GM23338 (cell line): ENCODE measurements at regions not wholly inside any gene's neighbourhood (a gene's known extent, or its start where the extent isn't known, plus 50 kb on each side); places are given as distances from the start of the nearest gene placed in this dataset.

Experiments used
- ATAC-seq: fragments of 200-7000 bp; cut with Tn5 transposase; 3 replicates; pipeline ENCODE4 v1.9.1; 2020
- DNase-seq: peaks from one replicate; pipeline ENCODE4 v3.0.0-alpha.2; 2015; ENCODE audit warnings: low spot score
- H2AFZ ChIP-seq: fragments of 200-600 bp; sonication (generic); 2 replicates; pipeline ENCODE4 v1.8.0; 2016; ENCODE audit warnings: antibody characterized with exemption, mild to moderate bottlenecking, moderate library complexity
- H3F3A ChIP-seq: fragments of 200-600 bp; sonication (generic); replicated peaks from 2 replicates; pipeline ENCODE4 v1.8.0; 2017; ENCODE audit warnings: antibody characterized with exemption, mixed run types, low read depth
- H3K27ac ChIP-seq: fragments of 200-600 bp; sonication (generic); 2 replicates; pipeline ENCODE4 v1.6.1; 2016; ENCODE audit warnings: low read depth
- H3K27me3 ChIP-seq: fragments of 200-600 bp; sonication (generic); 2 replicates; pipeline ENCODE4 v1.8.0; 2016; ENCODE audit warnings: mild to moderate bottlenecking, mixed run types, moderate library complexity; ENCODE audit not compliant: insufficient read depth
- H3K36me3 ChIP-seq: fragments of 200-600 bp; sonication (generic); 2 replicates; pipeline ENCODE4 v1.8.0; 2016; ENCODE audit warnings: mild to moderate bottlenecking; ENCODE audit not compliant: insufficient read depth
- H3K4me1 ChIP-seq: fragments of 200-600 bp; sonication (generic); 2 replicates; pipeline ENCODE4 v1.8.0; 2016; ENCODE audit warnings: mild to moderate bottlenecking, moderate library complexity; ENCODE audit not compliant: insufficient read depth
- H3K4me2 ChIP-seq: fragments of 200-600 bp; sonication (generic); 2 replicates; pipeline ENCODE4 v1.7.1; 2017; ENCODE audit warnings: mixed run types
- H3K4me3 ChIP-seq: fragments of 200-600 bp; sonication (generic); 2 replicates; pipeline ENCODE4 v1.6.1; 2016; ENCODE audit warnings: mixed run types
- H3K79me2 ChIP-seq: fragments of 200-600 bp; sonication (generic); replicated peaks from 2 replicates; pipeline ENCODE4 v1.8.0; 2017; ENCODE audit warnings: mild to moderate bottlenecking; ENCODE audit not compliant: insufficient read depth
- H3K9me2 ChIP-seq: fragments of 200-600 bp; sonication (generic); 2 replicates; pipeline ENCODE4 v1.8.0; 2017; ENCODE audit not compliant: insufficient read depth
- H4K20me1 ChIP-seq: fragments of 200-600 bp; sonication (generic); replicated peaks from 2 replicates; pipeline ENCODE4 v1.8.0; 2017; ENCODE audit warnings: mild to moderate bottlenecking; ENCODE audit not compliant: insufficient read depth
- H3K27ac Mint-ChIP-seq: 2 replicates; pipeline ENCODE4 v1.8.0; 2020; ENCODE audit warnings: inconsistent platforms, mild to moderate bottlenecking, moderate library complexity, mixed read lengths
- H3K27me3 Mint-ChIP-seq: 3 replicates; pipeline ENCODE4 v1.8.0; 2022; ENCODE audit warnings: low read depth, mild to moderate bottlenecking, moderate library complexity, mixed read lengths, inconsistent platforms; ENCODE audit not compliant: insufficient read depth, poor library complexity
- H3K36me3 Mint-ChIP-seq: 3 replicates; pipeline ENCODE4 v1.8.0; 2021; ENCODE audit warnings: low read depth, mild to moderate bottlenecking, inconsistent platforms, moderate library complexity, mixed read lengths
- H3K4me1 Mint-ChIP-seq: 3 replicates; pipeline ENCODE4 v1.8.0; 2020; ENCODE audit warnings: mild to moderate bottlenecking, inconsistent platforms, mixed read lengths
- H3K4me3 Mint-ChIP-seq: 3 replicates; pipeline ENCODE4 v1.8.0; 2021; ENCODE audit warnings: moderate library complexity, mild to moderate bottlenecking, inconsistent platforms, mixed read lengths
- H3K9me3 Mint-ChIP-seq: 3 replicates; pipeline ENCODE4 v1.8.0; 2020; ENCODE audit warnings: moderate library complexity, mild to moderate bottlenecking, inconsistent platforms, mixed read lengths
- CTCF ChIP-seq, 2 experiments: fragments of 200-600 bp in 1 of 2; sonication (generic) in 1 of 2; conservative IDR thresholded peaks; 2 replicates each; pipeline versions ENCODE4 v1.5.1 to v1.6.1; 2016 to 2017; ENCODE audit warnings: antibody characterized with exemption in 2 of 2, low read depth in 2 of 2, mild to moderate bottlenecking in 2 of 2, moderate library complexity in 1 of 2
- NANOG ChIP-seq: IDR thresholded peaks from 2 replicates; pipeline ENCODE4 v1.6.1; 2016; ENCODE audit warnings: antibody characterized with exemption, borderline replicate concordance
- POLR2AphosphoS5 ChIP-seq: IDR thresholded peaks from 2 replicates; pipeline ENCODE4 v1.6.1; 2016; ENCODE audit warnings: antibody characterized with exemption, low read depth
- ZNF114 ChIP-seq: fragments of 250-450 bp; sonication (Bioruptor Pico); IDR thresholded peaks from 2 replicates; pipeline ENCODE4 v1.5.0; 2020; ENCODE audit warnings: mild to moderate bottlenecking, moderate library complexity
- ZNF331 ChIP-seq: fragments of 250-450 bp; sonication (Bioruptor Pico); IDR thresholded peaks from 2 replicates; pipeline ENCODE4 v1.5.0; 2020; ENCODE audit warnings: low read depth, mild to moderate bottlenecking, moderate library complexity
- ZNF462 ChIP-seq: fragments of 250-450 bp; sonication (Bioruptor Pico); IDR thresholded peaks from 2 replicates; pipeline ENCODE4 v1.5.0; 2020; ENCODE audit warnings: mild to moderate bottlenecking, moderate library complexity

DNA sequence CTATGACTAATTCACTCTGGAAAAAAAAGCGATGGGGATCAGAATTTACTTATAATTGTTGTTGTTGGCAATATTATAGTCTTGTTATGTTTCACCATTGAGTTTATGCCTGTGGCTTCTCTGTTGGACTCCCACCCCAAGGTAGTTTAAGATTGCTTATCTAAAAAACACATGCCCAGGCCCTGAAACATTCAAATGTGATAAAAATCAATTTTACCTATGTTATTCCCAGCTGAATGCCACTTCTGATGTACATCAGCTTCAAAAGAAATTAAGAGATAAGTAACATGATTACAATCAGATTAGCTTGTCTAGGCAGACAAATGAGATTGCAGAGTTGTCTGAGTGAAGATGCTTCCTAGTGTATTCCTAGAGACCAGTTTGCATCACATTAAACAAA, 484.7 kb downstream of the PCDH7 start:
- peaks cover 16% of the 10 kb centered on the region for H3K36me3 Mint-ChIP-seq
- no peaks in the 10 kb centered on the region for H3F3A ChIP-seq
- no peak overlapping the region for H3K27ac ChIP-seq
- no peak overlapping the region for H3K4me3 ChIP-seq
- no peaks in the 10 kb centered on the region for H4K20me1 ChIP-seq
- DNase-seq (no peak), ATAC-seq (no peak)
- no peak for TF ChIP-seq NANOG
- TF ChIP-seq ZNF114 (CRISPR knock-in tag): no peak
- TF ChIP-seq CTCF (conservative IDR thresholded peaks at IDR 0.05; ENCODE audit: low read depth in 2 of 2): no peak
- no peak for TF ChIP-seq POLR2AphosphoS5
- TF ChIP-seq ZNF462 (CRISPR knock-in tag): no peak
- TF ChIP-seq ZNF331 (CRISPR knock-in tag): no peak
- H3K27me3 ChIP-seq: no peaks in the 10 kb centered on the region
- no peaks in the 10 kb centered on the region for H3K36me3 ChIP-seq
- peaks cover 16% of the 10 kb centered on the region for H3K9me3 Mint-ChIP-seq
- no peak overlapping the region for H3K4me2 ChIP-seq
- no peaks in the 10 kb centered on the region for H3K79me2 ChIP-seq
- H3K4me1 Mint-ChIP-seq: peaks cover 4% of the 10 kb centered on the region
- no peak overlapping the region for H3K4me3 Mint-ChIP-seq
- H2AFZ ChIP-seq: no peak overlapping the region
- H3K27me3 Mint-ChIP-seq: peaks cover 4% of the 10 kb centered on the region
- H3K27ac Mint-ChIP-seq: no peak overlapping the region
- H3K4me1 ChIP-seq: peaks cover 8% of the 10 kb centered on the region
- no peaks in the 10 kb centered on the region for H3K9me2 ChIP-seq
